Nephron (organoid): ENCODE measurements at regions not wholly inside any gene's neighbourhood (a gene's known extent, or its start where the extent isn't known, plus 50 kb on each side); places are given as distances from the start of the nearest gene placed in this dataset.

Experiments
- H3K27ac Mint-ChIP-seq, 3 experiments: 2 replicates each; pipeline ENCODE4 v1.8.0; 2020; ENCODE audit warnings: mixed read lengths in 3 of 3, mild to moderate bottlenecking in 2 of 3, moderate library complexity in 1 of 3
- H3K27me3 Mint-ChIP-seq: 2 replicates; pipeline ENCODE4 v1.8.0; 2021; ENCODE audit warnings: low read depth, mild to moderate bottlenecking, moderate library complexity, mixed read lengths
- H3K36me3 Mint-ChIP-seq: 2 replicates; pipeline ENCODE4 v1.8.0; 2020; ENCODE audit warnings: low read depth, mixed read lengths
- H3K4me1 Mint-ChIP-seq: 2 replicates; pipeline ENCODE4 v1.8.0; 2020; ENCODE audit warnings: mixed read lengths
- H3K4me3 Mint-ChIP-seq, 3 experiments: 2 replicates each; pipeline ENCODE4 v1.8.0; 2020; ENCODE audit warnings: mild to moderate bottlenecking in 3 of 3, mixed read lengths in 3 of 3, moderate library complexity in 2 of 3
- H3K9me3 Mint-ChIP-seq: 2 replicates; pipeline ENCODE4 v1.8.0; 2020; ENCODE audit warnings: mixed read lengths
- TF ChIP-seq, protein P1 (sequence below), 3 experiments: fragments of 200-600 bp; sonication (generic); IDR thresholded peaks; one replicate each; pipeline ENCODE4 v1.5.0; 2021; ENCODE audit warnings: antibody characterized with exemption in 3 of 3; ENCODE audit not compliant: unreplicated experiment in 3 of 3

DNA sequence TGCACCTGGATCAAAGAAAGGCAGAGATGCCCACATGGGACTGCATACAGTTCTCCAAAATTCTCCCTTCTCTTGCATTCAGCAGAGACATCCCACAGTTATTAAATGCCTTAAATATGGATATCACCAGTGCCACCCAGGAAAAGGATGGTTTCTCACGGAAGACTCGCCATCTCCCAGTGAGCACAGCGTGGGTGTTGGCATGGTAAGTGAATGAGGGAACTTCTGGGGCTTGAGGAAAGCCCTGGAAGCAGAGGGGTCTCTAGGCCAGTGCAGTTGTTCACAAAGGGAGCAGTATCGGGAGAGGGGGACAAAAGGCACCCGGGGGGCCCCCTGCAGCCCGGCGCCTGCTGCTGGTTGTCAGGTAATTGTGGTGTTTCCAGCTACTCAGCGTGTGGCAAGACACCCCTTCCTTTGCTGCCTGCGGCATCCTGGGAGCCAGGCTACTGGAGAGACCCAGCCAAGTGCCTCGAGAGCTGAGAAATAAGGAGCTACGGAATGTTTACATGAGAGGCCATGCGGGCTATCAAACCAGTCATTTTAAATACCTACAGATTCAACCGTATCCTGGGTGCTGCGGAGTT, 125.4 kb downstream of the PXDC1 start:
- TF ChIP-seq, protein P1, sequence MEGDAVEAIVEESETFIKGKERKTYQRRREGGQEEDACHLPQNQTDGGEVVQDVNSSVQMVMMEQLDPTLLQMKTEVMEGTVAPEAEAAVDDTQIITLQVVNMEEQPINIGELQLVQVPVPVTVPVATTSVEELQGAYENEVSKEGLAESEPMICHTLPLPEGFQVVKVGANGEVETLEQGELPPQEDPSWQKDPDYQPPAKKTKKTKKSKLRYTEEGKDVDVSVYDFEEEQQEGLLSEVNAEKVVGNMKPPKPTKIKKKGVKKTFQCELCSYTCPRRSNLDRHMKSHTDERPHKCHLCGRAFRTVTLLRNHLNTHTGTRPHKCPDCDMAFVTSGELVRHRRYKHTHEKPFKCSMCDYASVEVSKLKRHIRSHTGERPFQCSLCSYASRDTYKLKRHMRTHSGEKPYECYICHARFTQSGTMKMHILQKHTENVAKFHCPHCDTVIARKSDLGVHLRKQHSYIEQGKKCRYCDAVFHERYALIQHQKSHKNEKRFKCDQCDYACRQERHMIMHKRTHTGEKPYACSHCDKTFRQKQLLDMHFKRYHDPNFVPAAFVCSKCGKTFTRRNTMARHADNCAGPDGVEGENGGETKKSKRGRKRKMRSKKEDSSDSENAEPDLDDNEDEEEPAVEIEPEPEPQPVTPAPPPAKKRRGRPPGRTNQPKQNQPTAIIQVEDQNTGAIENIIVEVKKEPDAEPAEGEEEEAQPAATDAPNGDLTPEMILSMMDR (IDR thresholded peaks at IDR 0.05; ENCODE audit: unreplicated experiment in 3 of 3), result no peak
- Mint-ChIP-seq H3K27me3 (peaks cover 25% of the 10 kb centered on the region), H3K4me1 (peaks cover 15% of the 10 kb centered on the region), H3K4me3 (no peak overlapping the region), H3K9me3 (no peaks in the 10 kb centered on the region), H3K27ac (no peak overlapping the region), H3K36me3 (peaks cover 1% of the 10 kb centered on the region)

DNA sequence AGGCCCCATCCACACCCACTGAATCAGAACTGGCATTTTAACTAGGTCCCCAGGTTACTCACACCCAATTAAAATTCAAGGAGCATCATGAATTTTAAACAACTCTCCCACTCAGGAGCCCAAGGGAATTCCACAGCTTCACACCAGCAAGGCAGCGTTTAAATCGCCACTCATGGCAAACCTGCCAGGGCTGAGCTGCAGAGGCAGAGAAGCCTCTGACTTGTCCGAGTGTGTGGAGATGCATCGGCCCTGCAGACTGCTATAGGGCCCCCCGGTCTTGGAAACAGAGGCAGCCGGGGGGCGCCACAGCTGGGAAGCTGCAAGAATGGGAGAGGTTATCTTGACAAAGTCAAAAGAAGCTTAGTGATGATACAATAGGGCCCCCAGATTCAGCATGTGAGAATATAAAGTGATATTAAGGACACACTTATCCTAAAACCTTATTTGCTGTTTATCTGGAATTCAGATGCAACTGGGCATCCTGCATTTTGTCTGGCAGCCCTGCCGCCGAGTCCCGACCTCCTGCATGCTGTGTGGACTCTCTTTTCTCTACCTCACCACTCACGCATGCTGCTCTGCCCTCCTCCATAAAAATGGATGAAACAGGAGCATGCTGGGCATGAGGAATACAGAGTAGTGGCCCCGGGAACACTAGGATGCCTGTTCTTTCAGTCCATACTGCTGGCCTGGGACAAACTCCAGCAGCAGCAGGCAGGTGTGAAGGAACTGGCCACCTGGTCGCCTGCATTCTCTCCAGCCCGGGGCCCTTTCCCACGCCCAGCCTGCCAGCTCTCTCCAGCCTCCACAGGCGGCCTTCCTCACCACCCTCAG, 126.1 kb downstream of the PXDC1 start:
- peaks cover 3% of the 10 kb centered on the region for H3K36me3 Mint-ChIP-seq
- peaks cover 15% of the 10 kb centered on the region for H3K4me1 Mint-ChIP-seq
- peaks cover 22% of the 10 kb centered on the region for H3K27me3 Mint-ChIP-seq
- no peaks in the 10 kb centered on the region for H3K9me3 Mint-ChIP-seq
- no peak overlapping the region for H3K27ac Mint-ChIP-seq
- TF ChIP-seq, protein P1 (IDR thresholded peaks at IDR 0.05; ENCODE audit: unreplicated experiment in 3 of 3), result no peak
- H3K4me3 Mint-ChIP-seq, result no peak overlapping the region

DNA sequence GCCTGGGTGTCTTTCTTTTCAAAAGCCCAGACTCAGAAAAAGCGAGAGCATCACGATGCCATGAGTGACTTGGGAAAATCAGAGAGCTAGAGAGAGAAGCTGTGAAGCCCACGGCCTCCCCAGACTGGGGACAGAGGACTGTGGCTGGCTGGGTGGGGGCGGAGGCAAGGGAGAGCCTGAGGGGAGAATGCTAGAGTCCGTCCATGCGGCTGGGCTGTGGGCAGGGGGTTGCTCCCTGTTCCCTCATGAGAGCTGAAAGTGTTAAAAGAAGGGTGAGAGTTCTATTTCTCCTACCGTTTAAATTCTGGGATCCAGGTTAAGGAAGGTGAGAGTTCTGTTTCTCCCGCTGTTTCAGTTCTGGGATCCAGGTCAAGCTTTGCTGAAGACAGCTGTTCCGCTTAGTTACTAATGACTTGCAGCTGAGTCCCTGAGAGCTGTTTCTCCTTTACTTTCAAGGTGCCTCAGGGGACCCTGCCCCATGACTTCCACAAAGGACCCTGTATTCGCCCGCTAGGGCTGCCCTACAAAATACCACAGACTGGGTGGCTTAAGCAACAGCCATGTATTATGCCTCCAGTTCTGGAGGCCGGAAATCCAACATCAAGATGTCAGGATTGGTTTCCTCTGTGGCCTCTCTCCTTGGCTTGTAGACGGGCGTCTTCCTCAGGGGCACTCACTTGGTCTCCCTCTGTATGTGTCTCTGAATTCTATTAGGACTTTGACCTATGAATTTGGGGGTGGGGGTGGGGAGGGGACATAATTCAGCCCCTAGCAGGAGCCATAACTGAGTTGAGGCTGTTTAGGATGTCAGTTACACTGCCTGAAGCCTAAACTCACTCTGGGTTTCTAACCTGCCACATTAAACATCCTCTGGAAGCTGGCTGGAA, 127.0 kb downstream of the PXDC1 start:
- Mint-ChIP-seq H3K27me3 (peaks cover 20% of the 10 kb centered on the region), H3K4me3 (no peak overlapping the region), H3K4me1 (peaks cover 15% of the 10 kb centered on the region), H3K9me3 (no peaks in the 10 kb centered on the region), H3K36me3 (peaks cover 3% of the 10 kb centered on the region), H3K27ac (peak overlapping the region in 1 of 3 experiments; percentile 17)
- TF ChIP-seq, protein P1 (IDR thresholded peaks at IDR 0.05; ENCODE audit: unreplicated experiment in 3 of 3), result no peak

DNA sequence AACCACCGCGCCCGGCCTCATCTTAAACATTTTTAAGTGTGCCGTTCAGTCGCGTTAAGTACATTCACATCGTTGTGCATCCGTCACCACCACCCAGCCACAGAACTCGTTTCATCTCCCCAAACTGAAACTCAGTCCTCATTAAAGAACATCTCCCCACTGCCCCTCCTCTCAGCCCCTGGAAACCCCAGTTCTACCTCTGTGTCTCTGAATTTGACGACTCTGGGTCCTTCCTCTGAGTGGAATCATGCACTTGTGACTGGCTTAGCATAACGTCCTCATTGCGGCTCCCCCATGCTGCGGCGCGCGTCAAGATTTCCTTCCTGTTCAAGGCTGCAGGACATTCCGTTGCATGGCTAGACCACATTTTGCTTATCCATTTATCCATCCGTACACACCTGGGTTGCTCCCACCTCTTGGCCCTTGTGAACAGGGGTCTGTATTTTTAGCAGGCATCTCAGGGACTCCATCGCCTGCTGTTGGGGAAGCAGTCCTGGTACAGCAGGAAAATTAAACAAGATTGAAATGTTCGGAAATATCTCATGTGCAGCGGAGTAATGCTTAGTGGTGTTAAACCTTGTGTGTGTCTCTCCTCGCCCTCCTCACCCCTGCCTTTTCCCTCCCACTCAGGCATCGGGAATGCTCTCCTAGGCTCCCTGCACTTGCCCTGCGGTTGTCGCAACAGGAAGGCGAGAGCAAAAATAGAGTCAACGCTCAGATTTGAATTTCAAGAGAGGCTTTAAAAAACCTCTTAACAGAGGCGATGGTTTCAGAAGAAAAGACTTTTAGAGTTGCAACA, 127.9 kb downstream of the PXDC1 start:
- H3K36me3 Mint-ChIP-seq, result peaks cover 3% of the 10 kb centered on the region
- TF ChIP-seq, protein P1 (IDR thresholded peaks at IDR 0.05; ENCODE audit: unreplicated experiment in 3 of 3), result no peak
- H3K4me1 Mint-ChIP-seq, result peaks cover 14% of the 10 kb centered on the region
- H3K4me3 Mint-ChIP-seq, result no peak overlapping the region
- peaks cover 24% of the 10 kb centered on the region for H3K27me3 Mint-ChIP-seq
- H3K9me3 Mint-ChIP-seq, result no peaks in the 10 kb centered on the region
- peak overlapping the region in 1 of 3 experiments; percentile 17 for H3K27ac Mint-ChIP-seq

DNA sequence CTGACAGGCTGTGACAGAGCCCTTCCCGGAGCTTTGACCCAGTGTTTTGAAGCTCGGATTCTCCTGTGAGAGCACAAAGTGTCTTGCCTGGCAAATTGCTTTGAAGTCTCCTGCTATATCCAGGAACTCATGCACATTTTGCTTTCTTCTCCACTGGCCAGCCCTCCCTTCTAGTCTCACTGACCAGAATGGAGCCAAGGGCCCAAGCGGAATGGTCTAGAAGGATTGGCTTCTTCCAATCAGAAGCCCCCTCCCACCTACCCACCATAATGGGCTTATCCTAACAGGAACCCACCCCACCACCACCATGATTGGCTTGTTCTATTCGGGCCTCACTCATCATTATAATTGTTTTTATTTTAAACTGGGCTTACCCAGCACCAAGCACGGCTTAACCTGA, 130.1 kb downstream of the PXDC1 start:
- TF ChIP-seq, protein P1 (IDR thresholded peaks at IDR 0.05; ENCODE audit: unreplicated experiment in 3 of 3), result no peak
- H3K36me3 Mint-ChIP-seq, result peaks cover 3% of the 10 kb centered on the region
- H3K4me3 Mint-ChIP-seq, result no peak overlapping the region
- no peak overlapping the region for H3K27ac Mint-ChIP-seq
- peaks cover 12% of the 10 kb centered on the region for H3K27me3 Mint-ChIP-seq
- H3K9me3 Mint-ChIP-seq, result no peaks in the 10 kb centered on the region
- peaks cover 5% of the 10 kb centered on the region for H3K4me1 Mint-ChIP-seq
